ENCODE measurements at regions not wholly inside any gene's neighbourhood (a gene's known extent, or its start where the extent isn't known, plus 50 kb on each side); places are given as distances from the start of the nearest gene placed in this dataset.
A peak's percentile ranks its signal among the peaks of the same experiment; 100 is the strongest.

- no peak overlapping the region for H2AFZ ChIP-seq (ENCODE audit: low read length, unreplicated experiment)
- no peaks in the 10 kb centered on the region for H3K79me2 ChIP-seq (ENCODE audit: control insufficient read depth, insufficient read depth, low read length, unreplicated experiment)
- no peak overlapping the region for H3K4me3 ChIP-seq (ENCODE audit: low read depth, low read length)
- H3K4me1 ChIP-seq (ENCODE audit: control insufficient read depth, insufficient read depth, low read length, unreplicated experiment), result no peaks in the 10 kb centered on the region
- H3K27me3 ChIP-seq (ENCODE audit: insufficient read depth, low read length), result no peaks in the 10 kb centered on the region
- H3K27ac ChIP-seq (ENCODE audit: low read depth, low read length), result no peak overlapping the region
- no peaks in the 10 kb centered on the region for H3K36me3 ChIP-seq (ENCODE audit: insufficient read depth, low read length)
Observed at GRCh38 chr2:176812246-176812775, 400.3 kb upstream of the HNRNPA3 start.

GRCh38 chr2:176813156-176813555 is 399.4 kb upstream of the HNRNPA3 start:
- Histone ChIP-seq H3K4me3 (ENCODE audit: low read depth, low read length) (no peak overlapping the region), H2AFZ (ENCODE audit: low read length, unreplicated experiment) (no peak overlapping the region), H3K36me3 (ENCODE audit: insufficient read depth, low read length) (no peaks in the 10 kb centered on the region), H3K27me3 (ENCODE audit: insufficient read depth, low read length) (no peaks in the 10 kb centered on the region), H3K27ac (ENCODE audit: low read depth, low read length) (no peak overlapping the region), H3K79me2 (ENCODE audit: control insufficient read depth, insufficient read depth, low read length, unreplicated experiment) (no peaks in the 10 kb centered on the region), H3K4me1 (ENCODE audit: control insufficient read depth, insufficient read depth, low read length, unreplicated experiment) (no peaks in the 10 kb centered on the region)

- H3K4me1 ChIP-seq (ENCODE audit: control insufficient read depth, insufficient read depth, low read length, unreplicated experiment), result no peaks in the 10 kb centered on the region
- no peak overlapping the region for H3K27ac ChIP-seq (ENCODE audit: low read depth, low read length)
- H2AFZ ChIP-seq (ENCODE audit: low read length, unreplicated experiment), result no peak overlapping the region
Observed at GRCh38 chr2:176813621-176814049, 399.0 kb upstream of the HNRNPA3 start.

GRCh38 chr2:176814274-176814673 is 398.3 kb upstream of the HNRNPA3 start:
- peak overlapping the region; percentile 47 for H2AFZ ChIP-seq (ENCODE audit: low read length, unreplicated experiment)
- no peak overlapping the region for H3K27ac ChIP-seq (ENCODE audit: low read depth, low read length)
- H3K79me2 ChIP-seq (ENCODE audit: control insufficient read depth, insufficient read depth, low read length, unreplicated experiment), result no peaks in the 10 kb centered on the region
- H3K4me1 ChIP-seq (ENCODE audit: control insufficient read depth, insufficient read depth, low read length, unreplicated experiment), result no peaks in the 10 kb centered on the region
- H3K27me3 ChIP-seq (ENCODE audit: insufficient read depth, low read length), result 0 out of 2 replicates have a peak, but pooled peaks cover 4% of the 10 kb centered on the region
- H3K4me3 ChIP-seq (ENCODE audit: low read depth, low read length), result no peak overlapping the region
- no peaks in the 10 kb centered on the region for H3K36me3 ChIP-seq (ENCODE audit: insufficient read depth, low read length)

More at GRCh38 chr2:176813621-176814049, 399.0 kb upstream of the HNRNPA3 start:
- Histone ChIP-seq H3K27me3 (ENCODE audit: insufficient read depth, low read length) (no peaks in the 10 kb centered on the region), H3K36me3 (ENCODE audit: insufficient read depth, low read length) (no peaks in the 10 kb centered on the region), H3K79me2 (ENCODE audit: control insufficient read depth, insufficient read depth, low read length, unreplicated experiment) (no peaks in the 10 kb centered on the region), H3K4me3 (ENCODE audit: low read depth, low read length) (no peak overlapping the region)

- no peak overlapping the region for H3K4me3 ChIP-seq (ENCODE audit: low read depth, low read length)
- H3K27ac ChIP-seq (ENCODE audit: low read depth, low read length), result no peak overlapping the region
- peak overlapping the region; percentile 47 for H2AFZ ChIP-seq (ENCODE audit: low read length, unreplicated experiment)
- H3K4me1 ChIP-seq (ENCODE audit: control insufficient read depth, insufficient read depth, low read length, unreplicated experiment), result no peaks in the 10 kb centered on the region
- H3K27me3 ChIP-seq (ENCODE audit: insufficient read depth, low read length), result 0 out of 2 replicates have a peak, but pooled peaks cover 9% of the 10 kb centered on the region
- H3K36me3 ChIP-seq (ENCODE audit: insufficient read depth, low read length), result no peaks in the 10 kb centered on the region
- H3K79me2 ChIP-seq (ENCODE audit: control insufficient read depth, insufficient read depth, low read length, unreplicated experiment), result no peaks in the 10 kb centered on the region
Observed at GRCh38 chr2:176814740-176815367, 397.7 kb upstream of the HNRNPA3 start.

- Histone ChIP-seq H3K36me3 (ENCODE audit: insufficient read depth, low read length) (no peaks in the 10 kb centered on the region), H3K79me2 (ENCODE audit: control insufficient read depth, insufficient read depth, low read length, unreplicated experiment) (no peaks in the 10 kb centered on the region), H3K27ac (ENCODE audit: low read depth, low read length) (no peak overlapping the region), H2AFZ (ENCODE audit: low read length, unreplicated experiment) (no peak overlapping the region), H3K4me3 (ENCODE audit: low read depth, low read length) (no peak overlapping the region), H3K4me1 (ENCODE audit: control insufficient read depth, insufficient read depth, low read length, unreplicated experiment) (no peaks in the 10 kb centered on the region), H3K27me3 (ENCODE audit: insufficient read depth, low read length) (peaks cover 29% of the 10 kb centered on the region)
Observed at GRCh38 chr2:176817061-176817565, 395.5 kb upstream of the HNRNPA3 start.

GRCh38 chr2:176818076-176818475 is 394.5 kb upstream of the HNRNPA3 start:
- no peak overlapping the region for H3K4me3 ChIP-seq (ENCODE audit: low read depth, low read length)
- no peaks in the 10 kb centered on the region for H3K79me2 ChIP-seq (ENCODE audit: control insufficient read depth, insufficient read depth, low read length, unreplicated experiment)
- H3K4me1 ChIP-seq (ENCODE audit: control insufficient read depth, insufficient read depth, low read length, unreplicated experiment), result no peaks in the 10 kb centered on the region
- H2AFZ ChIP-seq (ENCODE audit: low read length, unreplicated experiment), result no peak overlapping the region
- H3K36me3 ChIP-seq (ENCODE audit: insufficient read depth, low read length), result no peaks in the 10 kb centered on the region
- H3K27me3 ChIP-seq (ENCODE audit: insufficient read depth, low read length), result peaks cover 37% of the 10 kb centered on the region
- no peak overlapping the region for H3K27ac ChIP-seq (ENCODE audit: low read depth, low read length)

- Histone ChIP-seq H3K79me2 (ENCODE audit: control insufficient read depth, insufficient read depth, low read length, unreplicated experiment) (no peaks in the 10 kb centered on the region), H3K4me1 (ENCODE audit: control insufficient read depth, insufficient read depth, low read length, unreplicated experiment) (no peaks in the 10 kb centered on the region), H3K4me3 (ENCODE audit: low read depth, low read length) (no peak overlapping the region), H3K27ac (ENCODE audit: low read depth, low read length) (no peak overlapping the region), H3K27me3 (ENCODE audit: insufficient read depth, low read length) (peaks cover 42% of the 10 kb centered on the region), H3K36me3 (ENCODE audit: insufficient read depth, low read length) (no peaks in the 10 kb centered on the region), H2AFZ (ENCODE audit: low read length, unreplicated experiment) (no peak overlapping the region)
Observed at GRCh38 chr2:176818617-176819016, 394.0 kb upstream of the HNRNPA3 start.

GRCh38 chr2:176819306-176819705 is 393.3 kb upstream of the HNRNPA3 start:
- Histone ChIP-seq H3K4me3 (ENCODE audit: low read depth, low read length) (no peak overlapping the region), H3K27me3 (ENCODE audit: insufficient read depth, low read length) (peaks cover 49% of the 10 kb centered on the region), H2AFZ (ENCODE audit: low read length, unreplicated experiment) (no peak overlapping the region), H3K27ac (ENCODE audit: low read depth, low read length) (no peak overlapping the region), H3K79me2 (ENCODE audit: control insufficient read depth, insufficient read depth, low read length, unreplicated experiment) (no peaks in the 10 kb centered on the region), H3K36me3 (ENCODE audit: insufficient read depth, low read length) (no peaks in the 10 kb centered on the region), H3K4me1 (ENCODE audit: control insufficient read depth, insufficient read depth, low read length, unreplicated experiment) (no peaks in the 10 kb centered on the region)

- Histone ChIP-seq H3K79me2 (ENCODE audit: control insufficient read depth, insufficient read depth, low read length, unreplicated experiment) (no peaks in the 10 kb centered on the region), H3K4me3 (ENCODE audit: low read depth, low read length) (no peak overlapping the region), H3K27ac (ENCODE audit: low read depth, low read length) (no peak overlapping the region), H2AFZ (ENCODE audit: low read length, unreplicated experiment) (no peak overlapping the region), H3K27me3 (ENCODE audit: insufficient read depth, low read length) (peaks cover 60% of the 10 kb centered on the region), H3K36me3 (ENCODE audit: insufficient read depth, low read length) (no peaks in the 10 kb centered on the region), H3K4me1 (ENCODE audit: control insufficient read depth, insufficient read depth, low read length, unreplicated experiment) (no peaks in the 10 kb centered on the region)
Observed at GRCh38 chr2:176820371-176820932, 392.1 kb upstream of the HNRNPA3 start.

GRCh38 chr2:176821350-176821749 is 391.2 kb upstream of the HNRNPA3 start:
- H3K4me1 ChIP-seq (ENCODE audit: control insufficient read depth, insufficient read depth, low read length, unreplicated experiment), result no peaks in the 10 kb centered on the region
- no peak overlapping the region for H2AFZ ChIP-seq (ENCODE audit: low read length, unreplicated experiment)
- H3K27me3 ChIP-seq (ENCODE audit: insufficient read depth, low read length), result peaks cover 69% of the 10 kb centered on the region
- no peaks in the 10 kb centered on the region for H3K79me2 ChIP-seq (ENCODE audit: control insufficient read depth, insufficient read depth, low read length, unreplicated experiment)
- no peaks in the 10 kb centered on the region for H3K36me3 ChIP-seq (ENCODE audit: insufficient read depth, low read length)
- H3K4me3 ChIP-seq (ENCODE audit: low read depth, low read length), result no peak overlapping the region
- H3K27ac ChIP-seq (ENCODE audit: low read depth, low read length), result no peak overlapping the region

All from ACC112 (cell line).